ENCODE measurements at regions not wholly inside any gene's neighbourhood (a gene's known extent, or its start where the extent isn't known, plus 50 kb on each side); places are given as distances from the start of the nearest gene placed in this dataset.
"Not testable (repeated sequence)": the region's sequence is repeated elsewhere in the genome, so short reads cannot be mapped to it uniquely, and the experiment has no call there.

DNA sequence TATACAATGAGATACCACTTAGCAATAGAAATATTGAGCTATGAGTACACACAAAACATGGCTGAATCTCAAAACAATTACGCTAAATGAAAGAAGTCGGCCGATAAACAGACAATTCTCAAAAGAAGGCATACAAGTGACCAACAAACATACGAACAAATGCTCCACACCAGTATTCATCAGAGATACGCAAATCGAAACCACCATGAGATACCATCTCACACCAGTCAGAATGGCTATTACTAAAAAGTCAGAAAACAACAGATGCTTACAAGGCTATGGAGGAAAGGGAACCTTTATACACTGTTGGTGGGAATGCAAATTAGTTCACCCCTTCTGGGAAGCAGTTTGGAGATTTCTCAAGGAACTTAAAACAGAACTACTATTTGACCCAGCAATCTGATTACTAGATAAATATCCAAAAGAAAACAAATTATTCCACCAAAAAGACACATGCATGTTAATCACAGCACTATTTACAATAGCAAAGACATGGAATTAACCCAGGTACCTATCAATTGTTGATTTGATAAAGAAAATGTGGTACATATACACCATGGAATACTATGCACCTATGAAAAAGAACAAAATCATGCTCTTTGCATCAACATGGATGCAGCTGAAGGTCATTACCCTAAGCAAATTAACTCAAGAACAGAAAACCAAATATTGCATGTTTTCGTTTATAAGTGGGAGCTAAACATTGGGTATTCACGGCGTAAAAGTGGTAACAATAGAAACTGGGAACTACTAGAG, 90.9 kb upstream of the GRAMD1B start:
- H3K27me3 Mint-ChIP-seq (ENCODE audit: insufficient read depth), result peaks cover 2% of the 10 kb centered on the region
- Histone ChIP-seq H3K9ac (ENCODE audit: extremely low read depth, low read length, poor library complexity, severe bottlenecking) (no peak overlapping the region), H3K36me3 (ENCODE audit: control insufficient read depth, insufficient read depth, low read length) (no peaks in the 10 kb centered on the region), H3K9me3 (ENCODE audit: control insufficient read depth, low read length) (peaks cover 12% of the 10 kb centered on the region), H3K27ac (ENCODE audit: low read depth, low read length) (no peak overlapping the region), H3K4me3 (ENCODE audit: low read length) (no peak overlapping the region), H3K4me1 (ENCODE audit: control insufficient read depth, insufficient read depth, low read length) (no peaks in the 10 kb centered on the region), H3K27me3 (ENCODE audit: control insufficient read depth, insufficient read depth, low read length, poor library complexity, severe bottlenecking) (no peaks in the 10 kb centered on the region)
- H3K27ac Mint-ChIP-seq, result no peak overlapping the region
- DNase-seq, result no peak
- peaks cover 18% of the 10 kb centered on the region for H3K9me3 Mint-ChIP-seq
- no peaks in the 10 kb centered on the region for H3K36me3 Mint-ChIP-seq (ENCODE audit: low read depth)
- 95 to 100% methylated on average over 4 to 9 of the region's 9 CpGs for WGBS, 2 experiments (ENCODE audit: insufficient coverage in 1 of 2, insufficient read length in 1 of 2)
- H3K4me1 Mint-ChIP-seq, result no peaks in the 10 kb centered on the region
- TF ChIP-seq, protein P1, sequence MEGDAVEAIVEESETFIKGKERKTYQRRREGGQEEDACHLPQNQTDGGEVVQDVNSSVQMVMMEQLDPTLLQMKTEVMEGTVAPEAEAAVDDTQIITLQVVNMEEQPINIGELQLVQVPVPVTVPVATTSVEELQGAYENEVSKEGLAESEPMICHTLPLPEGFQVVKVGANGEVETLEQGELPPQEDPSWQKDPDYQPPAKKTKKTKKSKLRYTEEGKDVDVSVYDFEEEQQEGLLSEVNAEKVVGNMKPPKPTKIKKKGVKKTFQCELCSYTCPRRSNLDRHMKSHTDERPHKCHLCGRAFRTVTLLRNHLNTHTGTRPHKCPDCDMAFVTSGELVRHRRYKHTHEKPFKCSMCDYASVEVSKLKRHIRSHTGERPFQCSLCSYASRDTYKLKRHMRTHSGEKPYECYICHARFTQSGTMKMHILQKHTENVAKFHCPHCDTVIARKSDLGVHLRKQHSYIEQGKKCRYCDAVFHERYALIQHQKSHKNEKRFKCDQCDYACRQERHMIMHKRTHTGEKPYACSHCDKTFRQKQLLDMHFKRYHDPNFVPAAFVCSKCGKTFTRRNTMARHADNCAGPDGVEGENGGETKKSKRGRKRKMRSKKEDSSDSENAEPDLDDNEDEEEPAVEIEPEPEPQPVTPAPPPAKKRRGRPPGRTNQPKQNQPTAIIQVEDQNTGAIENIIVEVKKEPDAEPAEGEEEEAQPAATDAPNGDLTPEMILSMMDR (conservative IDR thresholded peaks at IDR 0.05), result no peak
- no peak overlapping the region for H3K4me3 Mint-ChIP-seq

DNA sequence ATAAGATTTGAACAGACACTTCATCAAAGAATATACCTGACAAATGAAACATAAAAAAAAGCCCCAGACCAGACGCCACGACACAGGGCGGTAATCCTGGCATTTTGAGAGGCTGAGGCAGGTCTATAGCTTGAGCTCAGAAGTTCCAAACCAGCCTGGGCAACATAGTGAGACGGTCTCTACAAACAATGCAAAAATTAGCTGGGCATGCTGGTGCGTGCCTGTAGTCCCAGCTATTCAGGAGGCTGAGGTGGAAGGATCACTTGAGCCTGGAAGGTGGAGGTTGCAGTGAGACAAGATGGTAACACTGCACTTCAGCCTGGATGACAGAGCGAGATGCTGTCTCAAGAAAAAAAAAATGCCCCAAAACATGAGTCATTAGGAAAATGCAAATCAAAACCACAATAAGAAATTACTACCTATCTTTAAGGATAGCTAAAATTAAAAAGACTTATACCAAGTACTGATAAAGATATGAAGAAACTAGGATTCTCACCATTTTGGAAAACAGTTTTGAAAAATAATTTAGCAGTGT, 91.7 kb upstream of the GRAMD1B start:
- Histone ChIP-seq H3K27me3 (ENCODE audit: control insufficient read depth, insufficient read depth, low read length, poor library complexity, severe bottlenecking) (no peaks in the 10 kb centered on the region), H3K4me1 (ENCODE audit: control insufficient read depth, insufficient read depth, low read length) (no peaks in the 10 kb centered on the region), H3K4me3 (ENCODE audit: low read length) (no peak overlapping the region), H3K36me3 (ENCODE audit: control insufficient read depth, insufficient read depth, low read length) (no peaks in the 10 kb centered on the region), H3K9me3 (ENCODE audit: control insufficient read depth, low read length) (peaks cover 12% of the 10 kb centered on the region), H3K27ac (ENCODE audit: low read depth, low read length) (no peak overlapping the region), H3K9ac (ENCODE audit: extremely low read depth, low read length, poor library complexity, severe bottlenecking) (no peak overlapping the region)
- WGBS, 2 experiments (ENCODE audit: insufficient coverage in 1 of 2, insufficient read length in 1 of 2), result 93 to 95% methylated on average over 6 of the region's 6 CpGs
- Mint-ChIP-seq H3K9me3 (peaks cover 20% of the 10 kb centered on the region), H3K4me3 (no peak overlapping the region), H3K36me3 (ENCODE audit: low read depth) (no peaks in the 10 kb centered on the region), H3K27ac (no peak overlapping the region), H3K27me3 (ENCODE audit: insufficient read depth) (peaks cover 2% of the 10 kb centered on the region), H3K4me1 (no peaks in the 10 kb centered on the region)
- DNase-seq, result no peak
- TF ChIP-seq, protein P1 (conservative IDR thresholded peaks at IDR 0.05), result no peak

DNA sequence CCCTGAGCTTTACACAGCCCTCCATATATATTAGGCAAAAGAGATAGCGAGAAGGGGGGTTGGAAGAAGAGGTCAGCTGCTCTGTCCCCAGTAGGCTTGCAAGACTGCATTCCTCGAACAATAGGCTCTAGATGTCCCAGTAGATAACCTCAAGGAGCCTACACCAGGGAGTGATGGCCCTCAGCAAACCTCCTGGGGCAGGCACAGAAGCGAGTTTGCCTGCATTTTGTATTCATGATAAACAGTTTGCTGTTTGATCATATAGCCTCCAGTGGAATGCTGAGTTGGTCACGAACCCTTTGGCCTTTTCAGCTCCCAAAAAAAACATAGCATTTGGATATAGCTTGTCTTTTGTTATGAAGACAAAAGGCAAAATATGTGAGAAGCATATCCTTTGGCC, 95.1 kb upstream of the GRAMD1B start:
- no peaks in the 10 kb centered on the region for H3K4me1 Mint-ChIP-seq
- WGBS, 2 experiments (ENCODE audit: insufficient coverage in 1 of 2, insufficient read length in 1 of 2), result 89% methylated on average over 3 to 4 of the region's 4 CpGs
- DNase-seq, result no peak
- no peak overlapping the region for H3K27ac Mint-ChIP-seq
- Histone ChIP-seq H3K4me1 (ENCODE audit: control insufficient read depth, insufficient read depth, low read length) (peaks cover 7% of the 10 kb centered on the region), H3K9me3 (ENCODE audit: control insufficient read depth, low read length) (peaks cover 16% of the 10 kb centered on the region), H3K4me3 (ENCODE audit: low read length) (peak overlapping the region; percentile 4), H3K27me3 (ENCODE audit: control insufficient read depth, insufficient read depth, low read length, poor library complexity, severe bottlenecking) (no peaks in the 10 kb centered on the region), H3K9ac (ENCODE audit: extremely low read depth, low read length, poor library complexity, severe bottlenecking) (no peak overlapping the region), H3K27ac (ENCODE audit: low read depth, low read length) (no peak overlapping the region), H3K36me3 (ENCODE audit: control insufficient read depth, insufficient read depth, low read length) (no peaks in the 10 kb centered on the region)
- peaks cover 2% of the 10 kb centered on the region for H3K27me3 Mint-ChIP-seq (ENCODE audit: insufficient read depth)
- no peaks in the 10 kb centered on the region for H3K36me3 Mint-ChIP-seq (ENCODE audit: low read depth)
- TF ChIP-seq, protein P1 (conservative IDR thresholded peaks at IDR 0.05), result no peak
- peaks cover 21% of the 10 kb centered on the region for H3K9me3 Mint-ChIP-seq
- no peak overlapping the region for H3K4me3 Mint-ChIP-seq

DNA sequence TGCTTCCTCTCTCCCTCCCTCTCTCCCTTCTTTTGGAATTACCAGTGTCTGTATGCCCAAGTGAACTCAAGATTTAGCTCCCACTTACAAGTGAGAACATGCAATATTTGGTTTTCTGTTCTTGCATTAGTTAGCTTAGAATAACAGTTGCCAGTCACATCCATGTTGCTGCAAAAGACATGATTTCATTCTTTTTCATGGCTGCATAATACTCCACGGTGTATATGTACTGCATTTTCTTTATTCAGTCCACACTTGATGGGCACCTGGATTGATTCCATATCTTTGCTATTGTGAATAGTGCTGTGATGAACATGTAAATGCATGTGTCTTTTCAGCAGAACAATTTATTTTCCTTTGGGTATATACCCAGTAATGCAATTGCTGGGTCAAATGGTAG, 97.5 kb upstream of the GRAMD1B start:
- not testable (repeated sequence) for H3K27me3 Mint-ChIP-seq (ENCODE audit: insufficient read depth); H3K4me3 ChIP-seq (ENCODE audit: low read length); H3K27ac Mint-ChIP-seq; H3K4me1 Mint-ChIP-seq; H3K36me3 Mint-ChIP-seq (ENCODE audit: low read depth); H3K4me3 Mint-ChIP-seq; H3K36me3 ChIP-seq (ENCODE audit: control insufficient read depth, insufficient read depth, low read length); DNase-seq; H3K27me3 ChIP-seq (ENCODE audit: control insufficient read depth, insufficient read depth, low read length, poor library complexity, severe bottlenecking); H3K27ac ChIP-seq (ENCODE audit: low read depth, low read length); H3K9ac ChIP-seq (ENCODE audit: extremely low read depth, low read length, poor library complexity, severe bottlenecking)
- WGBS, 2 experiments (ENCODE audit: insufficient coverage in 1 of 2, insufficient read length in 1 of 2), result 90 to 100% methylated on average over 1 of the region's 1 CpG
- H3K9me3 Mint-ChIP-seq, result peaks cover 18% of the 10 kb centered on the region
- peaks cover 16% of the 10 kb centered on the region for H3K9me3 ChIP-seq (ENCODE audit: control insufficient read depth, low read length)
- H3K4me1 ChIP-seq (ENCODE audit: control insufficient read depth, insufficient read depth, low read length), result peaks cover 11% of the 10 kb centered on the region

Measured in endodermal cell (in vitro differentiated cells).